Pancreas (tissue), 10 donors: ENCODE measurements at regions not wholly inside any gene's neighbourhood (a gene's known extent, or its start where the extent isn't known, plus 50 kb on each side); places are given as distances from the start of the nearest gene placed in this dataset.

Source experiments
- ATAC-seq, 4 donors: fragments of 200-7000 bp; cut with Tn5 transposase; one replicate each; pipeline versions ENCODE4 v1.8.0 to v1.9.1; 2020; ENCODE audit warnings: mild to moderate bottlenecking in 4 of 4, moderate library complexity in 4 of 4
- DNase-seq, 6 donors: peaks; one replicate each; pipeline ENCODE4 v3.0.0-alpha.2; 2020
- FAIRE-seq: peaks from 2 replicates; lab custom pipeline; 2012; peaks lifted over from hg19 to GRCh38; lab: Jason Lieb, UNC
- H3K27ac ChIP-seq, 4 donors: fragments of 200-600 bp; sonication (generic); 1 replicate in 3 of 4; 2 replicates in 1 of 4; pipeline versions ENCODE4 v1.5.0 to v1.8.0; 2020
- H3K27me3 ChIP-seq, 4 donors: fragments of 200-600 bp; one replicate each; pipeline ENCODE4 v1.8.0; 2021
- H3K36me3 ChIP-seq, 3 donors: fragments of 200-600 bp; sonication (generic) in 1 of 3; one replicate each; pipeline versions ENCODE4 v1.5.0 to v1.8.0; 2020 to 2021
- H3K4me1 ChIP-seq, 3 donors: fragments of 200-600 bp; one replicate each; pipeline ENCODE4 v1.8.0; 2021
- H3K4me3 ChIP-seq, 4 donors: fragments of 200-600 bp; sonication (generic) in 2 of 4; one replicate each; pipeline versions ENCODE4 v1.5.0 to v1.8.0; 2020 to 2021
- H3K9me3 ChIP-seq, 4 donors: fragments of 200-600 bp; one replicate each; pipeline ENCODE4 v1.8.0; 2021
- WGBS, 2 donors: extraction: QIAGEN DNeasy Blood & Tissue Kit; methylation state at CpG; one replicate each; pipeline ENCODE4 v1.1.7; 2013; 5-methylcytosine and 5-hydroxymethylcytosine counted together
- intact Hi-C, 3 donors: fragments of 100-400 bp; cut with DNase I; formaldehyde crosslinking; loops; one replicate each; pipeline versions ENCODE4 v1.11.1 to v1.14.2; 2022
- TF ChIP-seq, protein P1 (sequence below), 4 donors: fragments of 200-600 bp; sonication (generic) in 3 of 4; IDR thresholded peaks; one replicate each; pipeline versions ENCODE4 v1.5.0 to v1.8.0; 2021; ENCODE audit warnings: antibody characterized with exemption in 4 of 4
- donor health status: healthy with polysubstance abuse.
- donor health status: DM: no; HTN: no; CAD: no; lungs with moderate emphysema.
- donor health status: DM: no; HTN: no; CAD: no.
- donor health status: control.
- donor health status: control.
- donor health status: Bipolar disorder and iron deficiency.
- donor health status: DM: yes; HTN: yes; CAD: no.
- donor health status: DM: no; HTN: no; CAD: no.
- donor health status: DM: no; HTN: no; CAD: no.
- donor health status: DM: yes; HTN: yes; CAD: no.

DNA sequence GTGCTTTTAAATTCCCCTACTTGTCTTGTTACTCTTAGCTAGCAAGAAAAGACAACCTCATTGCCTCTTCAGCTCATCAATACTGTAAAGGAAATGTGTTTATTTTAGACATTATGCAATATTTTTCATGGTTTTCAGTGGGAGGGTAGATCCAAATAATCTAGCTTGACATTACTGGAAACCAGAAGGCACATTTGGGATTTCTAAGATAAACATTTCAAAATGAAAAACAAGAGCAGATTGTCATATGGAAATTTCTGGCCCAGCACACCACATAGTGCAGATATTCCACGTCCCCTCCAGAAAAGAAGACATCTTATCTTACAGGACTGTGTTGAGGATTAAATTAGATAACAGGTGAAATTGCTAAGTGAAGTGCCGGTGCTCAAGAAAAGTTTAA lies 296.9 kb downstream of the MSX2 start:
- FAIRE-seq: no peak
- TF ChIP-seq, protein P1, sequence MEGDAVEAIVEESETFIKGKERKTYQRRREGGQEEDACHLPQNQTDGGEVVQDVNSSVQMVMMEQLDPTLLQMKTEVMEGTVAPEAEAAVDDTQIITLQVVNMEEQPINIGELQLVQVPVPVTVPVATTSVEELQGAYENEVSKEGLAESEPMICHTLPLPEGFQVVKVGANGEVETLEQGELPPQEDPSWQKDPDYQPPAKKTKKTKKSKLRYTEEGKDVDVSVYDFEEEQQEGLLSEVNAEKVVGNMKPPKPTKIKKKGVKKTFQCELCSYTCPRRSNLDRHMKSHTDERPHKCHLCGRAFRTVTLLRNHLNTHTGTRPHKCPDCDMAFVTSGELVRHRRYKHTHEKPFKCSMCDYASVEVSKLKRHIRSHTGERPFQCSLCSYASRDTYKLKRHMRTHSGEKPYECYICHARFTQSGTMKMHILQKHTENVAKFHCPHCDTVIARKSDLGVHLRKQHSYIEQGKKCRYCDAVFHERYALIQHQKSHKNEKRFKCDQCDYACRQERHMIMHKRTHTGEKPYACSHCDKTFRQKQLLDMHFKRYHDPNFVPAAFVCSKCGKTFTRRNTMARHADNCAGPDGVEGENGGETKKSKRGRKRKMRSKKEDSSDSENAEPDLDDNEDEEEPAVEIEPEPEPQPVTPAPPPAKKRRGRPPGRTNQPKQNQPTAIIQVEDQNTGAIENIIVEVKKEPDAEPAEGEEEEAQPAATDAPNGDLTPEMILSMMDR (IDR thresholded peaks at IDR 0.05): no peak
- Histone ChIP-seq H3K27ac (no peak overlapping the region), H3K9me3 (no peaks in the 10 kb centered on the region), H3K4me3 (no peak overlapping the region), H3K36me3 (no peaks in the 10 kb centered on the region), H3K4me1 (no peaks in the 10 kb centered on the region), H3K27me3 (no peaks in the 10 kb centered on the region)
- 77 to 79% methylated on average over 2 of the region's 2 CpGs for WGBS, 2 donors
- no peak for ATAC-seq
- intact Hi-C loops: no loop called here
- DNase-seq: no peak

DNA sequence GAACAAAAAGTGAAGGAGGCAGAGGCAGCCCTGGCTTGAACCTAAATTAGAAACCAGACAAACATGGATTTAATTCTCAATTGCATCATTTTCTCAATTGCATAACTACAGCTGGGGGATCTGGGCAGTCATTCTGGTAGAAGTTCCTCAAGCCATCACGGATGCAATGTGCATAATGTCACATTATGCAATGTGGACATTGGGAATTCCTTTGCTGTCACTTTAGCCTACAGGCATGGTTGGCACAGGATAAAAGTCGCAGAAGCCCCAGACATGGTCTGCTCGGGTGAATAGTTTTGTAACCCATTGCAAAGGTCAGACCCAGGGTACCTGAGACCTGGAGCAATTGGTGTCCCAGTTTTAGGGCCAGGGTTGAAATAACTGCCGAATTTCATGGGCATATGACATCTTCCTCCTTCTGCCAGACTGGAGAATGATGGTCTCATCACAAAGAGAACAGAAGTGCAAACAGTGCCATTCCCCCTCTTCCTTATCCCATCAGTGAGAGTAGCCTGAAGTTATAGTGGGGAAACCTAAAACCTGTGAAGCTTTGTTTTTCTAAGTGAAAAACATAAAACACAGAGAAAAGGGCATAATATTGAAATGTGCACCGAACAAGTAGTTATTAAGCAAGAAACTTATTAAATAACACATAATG lies 290.8 kb downstream of the MSX2 start:
- H3K4me3 ChIP-seq: no peak overlapping the region
- no peak overlapping the region for H3K27ac ChIP-seq
- FAIRE-seq (no peak), DNase-seq (no peak), ATAC-seq (no peak)
- H3K36me3 ChIP-seq: no peaks in the 10 kb centered on the region
- WGBS, 2 donors: 47 to 51% methylated on average over 5 of the region's 5 CpGs
- TF ChIP-seq, protein P1 (IDR thresholded peaks at IDR 0.05): no peak
- H3K9me3 ChIP-seq: no peaks in the 10 kb centered on the region
- no peaks in the 10 kb centered on the region for H3K27me3 ChIP-seq
- H3K4me1 ChIP-seq: no peaks in the 10 kb centered on the region
- intact Hi-C loops: no loop called here

DNA sequence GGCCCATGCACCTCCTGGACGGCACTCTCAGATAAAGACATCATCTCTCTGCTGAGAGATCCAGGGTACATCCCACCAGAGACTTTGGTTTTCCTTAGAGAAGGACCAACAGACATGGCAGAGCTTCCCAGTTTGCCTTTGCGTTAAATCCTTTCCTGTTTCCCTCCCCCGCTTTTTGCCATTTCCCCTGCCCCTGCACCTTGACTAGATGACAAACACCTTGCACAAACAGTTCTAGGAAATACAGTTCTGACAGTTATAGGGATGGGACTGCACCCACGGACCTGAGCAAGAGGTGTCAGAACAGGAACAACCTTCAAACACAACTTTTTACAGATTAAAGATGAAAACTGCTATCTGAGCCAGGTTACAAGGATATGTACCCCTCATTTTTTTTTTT lies 288.9 kb downstream of the MSX2 start:
- H3K4me3 ChIP-seq: no peak overlapping the region
- intact Hi-C loops: no loop called here
- TF ChIP-seq, protein P1 (IDR thresholded peaks at IDR 0.05): no peak
- no peak overlapping the region for H3K27ac ChIP-seq
- WGBS, 2 donors: 76 to 81% methylated on average over 4 of the region's 4 CpGs
- ATAC-seq (no peak), DNase-seq (no peak), FAIRE-seq (no peak)
- H3K9me3 ChIP-seq: no peaks in the 10 kb centered on the region
- no peaks in the 10 kb centered on the region for H3K27me3 ChIP-seq
- H3K36me3 ChIP-seq: no peaks in the 10 kb centered on the region
- H3K4me1 ChIP-seq: no peaks in the 10 kb centered on the region

DNA sequence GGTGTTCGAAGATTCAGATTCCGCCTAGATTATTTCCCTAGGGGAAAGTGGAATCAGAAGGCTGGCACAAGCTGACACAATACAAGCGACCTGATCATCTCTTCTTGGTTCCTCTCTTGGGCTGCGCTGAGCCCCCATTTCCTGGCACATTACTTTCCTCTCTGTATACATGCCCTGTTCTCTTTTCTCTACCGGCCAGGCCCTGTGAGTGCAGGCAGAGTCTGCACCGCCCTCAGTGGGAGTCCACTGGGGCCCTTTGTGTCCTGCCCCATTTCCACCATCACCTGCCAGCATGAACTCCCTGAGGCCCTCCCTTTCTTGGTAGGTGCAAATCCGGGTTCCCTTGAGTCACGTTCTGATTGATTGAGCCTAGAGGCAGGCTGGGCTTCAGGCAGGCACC lies 287.9 kb downstream of the MSX2 start:
- no peak for ATAC-seq
- intact Hi-C loops: no loop called here
- DNase-seq: no peak
- Histone ChIP-seq H3K27ac (no peak overlapping the region), H3K9me3 (no peaks in the 10 kb centered on the region), H3K4me3 (no peak overlapping the region), H3K4me1 (no peaks in the 10 kb centered on the region), H3K36me3 (no peaks in the 10 kb centered on the region), H3K27me3 (no peaks in the 10 kb centered on the region)
- TF ChIP-seq, protein P1 (IDR thresholded peaks at IDR 0.05): no peak
- FAIRE-seq: no peak
- 76 to 82% methylated on average over 8 of the region's 8 CpGs for WGBS, 2 donors

DNA sequence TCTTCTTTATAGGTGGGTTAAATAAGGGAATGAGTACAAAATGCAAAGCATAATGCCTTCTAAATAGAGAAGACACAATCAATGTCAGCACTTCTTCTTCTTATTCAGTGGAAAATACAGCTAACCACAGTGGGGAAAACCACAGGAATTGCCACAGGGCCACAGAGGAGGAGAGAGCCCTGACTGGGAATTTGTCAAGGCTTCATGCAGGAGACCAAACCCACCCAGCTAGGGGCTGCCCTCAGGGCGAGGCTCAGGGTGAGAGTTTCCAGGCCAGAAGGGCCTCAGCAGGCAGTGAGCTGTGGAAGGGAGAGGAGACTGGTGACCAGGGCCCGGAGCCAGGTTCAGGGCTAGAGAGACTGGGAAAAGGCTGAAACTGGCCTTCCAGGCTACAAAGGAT lies 279.1 kb downstream of the MSX2 start:
- 85% methylated on average over 2 of the region's 2 CpGs for WGBS, 2 donors
- Histone ChIP-seq H3K4me1 (no peaks in the 10 kb centered on the region), H3K4me3 (no peak overlapping the region), H3K36me3 (no peaks in the 10 kb centered on the region), H3K27ac (no peak overlapping the region), H3K27me3 (no peaks in the 10 kb centered on the region), H3K9me3 (no peaks in the 10 kb centered on the region)
- intact Hi-C loops: no loop called here
- FAIRE-seq: no peak
- TF ChIP-seq, protein P1 (IDR thresholded peaks at IDR 0.05): no peak
- ATAC-seq: no peak
- no peak for DNase-seq
